Memory B cell (primary cell): ENCODE measurements at regions not wholly inside any gene's neighbourhood (a gene's known extent, or its start where the extent isn't known, plus 50 kb on each side); places are given as distances from the start of the nearest gene placed in this dataset.
"Not testable (repeated sequence)": the region's sequence is repeated elsewhere in the genome, so short reads cannot be mapped to it uniquely, and the experiment has no call there.

Source experiments
- ATAC-seq: fragments of 150-1000 bp; cut with Tn5 transposase; 2 replicates; pipeline ENCODE4 v1.10.0; 2021; ENCODE audit warnings: low read depth, mild to moderate bottlenecking, moderate library complexity
- DNase-seq, 2 donors: peaks; one replicate each; pipeline ENCODE4 v3.0.0; 2022; ENCODE audit warnings: low spot score in 2 of 2
- H3K27ac Mint-ChIP-seq: one replicate; pipeline ENCODE4 v1.8.0; 2022; ENCODE audit warnings: mild to moderate bottlenecking, moderate library complexity, mixed read lengths
- H3K27me3 Mint-ChIP-seq: one replicate; pipeline ENCODE4 v1.8.0; 2022; ENCODE audit warnings: mixed read lengths
- H3K36me3 Mint-ChIP-seq: one replicate; pipeline ENCODE4 v1.8.0; 2022; ENCODE audit warnings: mild to moderate bottlenecking, mixed read lengths
- H3K4me1 Mint-ChIP-seq: one replicate; pipeline ENCODE4 v1.8.0; 2022; ENCODE audit warnings: mixed read lengths
- H3K4me3 Mint-ChIP-seq: one replicate; pipeline ENCODE4 v1.8.0; 2022; ENCODE audit warnings: mild to moderate bottlenecking, moderate library complexity, mixed read lengths
- H3K9me3 Mint-ChIP-seq: one replicate; pipeline ENCODE4 v1.8.0; 2022; ENCODE audit warnings: mixed read lengths

DNA sequence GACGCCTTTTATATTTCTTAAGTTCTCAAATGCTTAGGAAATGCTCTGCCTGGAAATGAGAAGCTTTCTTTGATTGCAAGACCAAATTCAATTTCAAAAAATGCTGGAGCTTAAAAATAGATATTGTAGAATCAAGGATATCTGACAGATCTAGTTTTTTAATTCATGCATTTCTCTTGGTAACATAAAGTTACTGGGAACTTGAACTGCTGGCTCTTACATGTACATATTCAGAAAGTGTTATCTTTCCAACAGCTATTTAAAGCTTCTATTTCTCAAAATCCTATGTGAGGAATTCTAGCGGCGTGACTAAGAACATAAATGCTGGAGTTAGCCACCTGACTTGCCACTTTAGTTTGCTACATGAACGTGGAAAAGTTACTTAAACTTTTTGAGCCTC lies 109.3 kb downstream of the C3orf38 start:
- Mint-ChIP-seq H3K9me3 (no peaks in the 10 kb centered on the region), H3K4me3 (no peak overlapping the region), H3K4me1 (peaks cover 3% of the 10 kb centered on the region), H3K27ac (no peak overlapping the region), H3K36me3 (no peaks in the 10 kb centered on the region), H3K27me3 (peaks cover 2% of the 10 kb centered on the region)
- ATAC-seq (no peak), DNase-seq (no peak)

- Mint-ChIP-seq H3K4me1 (no peaks in the 10 kb centered on the region), H3K27me3 (peaks cover 2% of the 10 kb centered on the region), H3K36me3 (no peaks in the 10 kb centered on the region), H3K9me3 (no peaks in the 10 kb centered on the region), H3K27ac (no peak overlapping the region), H3K4me3 (no peak overlapping the region)
- ATAC-seq: no peak
- DNase-seq: no peak
These were observed 112.8 kb downstream of the C3orf38 start for GRCh38 chr3:88262527-88262926.

- peaks cover 2% of the 10 kb centered on the region for H3K27me3 Mint-ChIP-seq
- H3K36me3 Mint-ChIP-seq: no peaks in the 10 kb centered on the region
- DNase-seq (no peak), ATAC-seq (no peak)
- H3K4me1 Mint-ChIP-seq: no peaks in the 10 kb centered on the region
- no peaks in the 10 kb centered on the region for H3K9me3 Mint-ChIP-seq
- no peak overlapping the region for H3K4me3 Mint-ChIP-seq
- no peak overlapping the region for H3K27ac Mint-ChIP-seq
These were observed 113.8 kb downstream of the C3orf38 start for GRCh38 chr3:88263417-88264100.

DNA sequence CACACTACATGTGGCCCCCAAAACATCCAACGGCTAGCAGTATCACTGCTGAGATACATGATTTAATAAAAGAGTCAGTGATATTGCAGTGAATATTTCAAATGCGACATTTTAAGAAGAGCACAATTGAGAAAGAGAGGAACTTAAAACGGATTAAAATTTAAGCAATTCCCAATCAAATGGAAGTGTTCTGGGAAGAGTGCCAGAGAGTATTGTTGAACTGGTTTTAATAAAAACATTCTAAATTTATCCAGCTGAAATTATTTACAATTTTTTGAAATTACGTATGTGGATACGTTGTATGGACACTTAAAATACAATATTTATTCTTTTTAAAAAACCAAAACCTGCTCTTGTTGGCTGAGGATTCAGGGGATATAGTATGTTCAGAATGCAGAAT lies 117.7 kb downstream of the C3orf38 start:
- DNase-seq: no peak
- Mint-ChIP-seq H3K27ac (no peak overlapping the region), H3K27me3 (peaks cover 2% of the 10 kb centered on the region), H3K4me1 (no peaks in the 10 kb centered on the region), H3K36me3 (no peaks in the 10 kb centered on the region), H3K9me3 (no peaks in the 10 kb centered on the region), H3K4me3 (no peak overlapping the region)
- ATAC-seq: no peak

GRCh38 chr3:88267847-88268246 lies 118.1 kb downstream of the C3orf38 start:
- DNase-seq (no peak), ATAC-seq (no peak)
- no peak overlapping the region for H3K4me3 Mint-ChIP-seq
- peaks cover under 1% of the 10 kb centered on the region for H3K27me3 Mint-ChIP-seq
- no peaks in the 10 kb centered on the region for H3K36me3 Mint-ChIP-seq
- H3K9me3 Mint-ChIP-seq: no peaks in the 10 kb centered on the region
- H3K4me1 Mint-ChIP-seq: no peaks in the 10 kb centered on the region
- H3K27ac Mint-ChIP-seq: no peak overlapping the region

DNA sequence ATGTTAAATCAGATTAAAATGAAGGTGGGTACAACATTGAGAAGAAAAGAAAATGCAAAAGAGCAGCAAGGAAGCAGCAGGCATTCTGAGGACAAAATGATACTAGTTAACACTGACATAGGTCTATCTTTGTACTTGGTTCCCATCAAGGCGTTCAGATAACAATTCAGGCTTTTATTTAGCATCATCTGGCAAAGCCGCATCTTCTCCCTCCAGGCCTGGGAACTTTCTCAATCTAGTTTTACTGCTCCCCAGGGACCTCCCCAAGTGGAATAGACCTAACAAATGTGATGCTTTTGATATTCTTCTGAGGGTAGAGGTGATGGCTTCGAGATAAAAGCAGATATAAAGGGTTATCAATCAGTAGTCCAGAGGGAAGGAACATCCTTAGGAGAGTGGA lies 130.6 kb downstream of the C3orf38 start:
- no peaks in the 10 kb centered on the region for H3K27me3 Mint-ChIP-seq
- no peaks in the 10 kb centered on the region for H3K36me3 Mint-ChIP-seq
- H3K9me3 Mint-ChIP-seq: no peaks in the 10 kb centered on the region
- H3K4me3 Mint-ChIP-seq: no peak overlapping the region
- ATAC-seq (no peak), DNase-seq (no peak)
- H3K27ac Mint-ChIP-seq: no peak overlapping the region
- peaks cover 3% of the 10 kb centered on the region for H3K4me1 Mint-ChIP-seq

GRCh38 chr3:88282528-88283241 lies 132.9 kb downstream of the C3orf38 start:
- DNase-seq (no peak), ATAC-seq (no peak)
- Mint-ChIP-seq H3K4me1 (peaks cover 3% of the 10 kb centered on the region), H3K27me3 (no peaks in the 10 kb centered on the region), H3K4me3 (no peak overlapping the region), H3K36me3 (no peaks in the 10 kb centered on the region), H3K27ac (no peak overlapping the region), H3K9me3 (no peaks in the 10 kb centered on the region)

- Mint-ChIP-seq H3K27me3 (no peaks in the 10 kb centered on the region), H3K4me1 (peaks cover 3% of the 10 kb centered on the region), H3K27ac (no peak overlapping the region), H3K36me3 (no peaks in the 10 kb centered on the region), H3K4me3 (no peak overlapping the region), H3K9me3 (no peaks in the 10 kb centered on the region)
- DNase-seq: no peak
- no peak for ATAC-seq
These were observed 133.5 kb downstream of the C3orf38 start for GRCh38 chr3:88283242-88283592.

DNA sequence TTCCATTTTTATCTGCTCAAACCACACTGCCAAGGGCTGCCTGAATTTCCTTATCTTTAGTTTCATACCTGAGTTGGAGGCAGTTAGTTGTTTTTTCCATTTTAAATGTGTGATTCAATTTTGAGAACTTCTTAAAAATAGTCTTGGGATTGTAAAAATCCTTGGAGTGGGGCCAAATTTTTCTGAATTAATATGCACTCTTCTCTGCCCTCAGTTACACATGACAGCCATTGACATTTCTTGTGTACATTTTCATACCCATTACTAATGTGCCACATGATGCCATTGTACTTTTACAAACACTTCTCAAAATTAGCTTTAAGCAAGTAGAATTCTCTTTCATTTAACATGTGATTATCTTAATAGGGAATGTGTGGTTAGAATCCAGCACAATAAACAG lies 141.7 kb downstream of the C3orf38 start:
- Mint-ChIP-seq H3K4me1 (no peaks in the 10 kb centered on the region), H3K36me3 (peaks cover 3% of the 10 kb centered on the region), H3K4me3 (no peak overlapping the region), H3K27ac (no peak overlapping the region), H3K9me3 (peaks cover 3% of the 10 kb centered on the region), H3K27me3 (no peaks in the 10 kb centered on the region)
- DNase-seq (no peak), ATAC-seq (no peak)

DNA sequence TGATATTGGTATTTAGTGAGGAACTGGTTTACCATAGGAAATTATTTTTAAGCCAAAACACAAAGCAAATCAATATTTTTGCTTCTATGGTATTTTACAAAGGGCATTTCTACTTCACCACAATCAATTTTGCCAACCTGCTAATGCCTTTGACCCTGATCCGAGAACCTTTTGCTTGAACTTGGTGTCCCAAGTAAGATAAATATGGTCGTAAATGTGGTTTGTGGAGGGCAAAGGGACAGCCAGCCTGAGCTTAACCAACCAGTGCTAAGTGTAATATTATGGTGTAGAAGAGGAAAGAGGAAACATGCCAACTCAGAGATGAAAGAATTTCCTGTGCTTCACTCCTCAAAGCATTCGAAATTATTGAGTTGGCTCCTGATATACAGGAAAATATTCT lies 148.4 kb downstream of the C3orf38 start:
- no peak overlapping the region for H3K27ac Mint-ChIP-seq
- ATAC-seq (no peak), DNase-seq (no peak)
- peaks cover 5% of the 10 kb centered on the region for H3K9me3 Mint-ChIP-seq
- no peak overlapping the region for H3K4me3 Mint-ChIP-seq
- peaks cover 2% of the 10 kb centered on the region for H3K27me3 Mint-ChIP-seq
- peaks cover 3% of the 10 kb centered on the region for H3K36me3 Mint-ChIP-seq
- H3K4me1 Mint-ChIP-seq: no peaks in the 10 kb centered on the region

DNA sequence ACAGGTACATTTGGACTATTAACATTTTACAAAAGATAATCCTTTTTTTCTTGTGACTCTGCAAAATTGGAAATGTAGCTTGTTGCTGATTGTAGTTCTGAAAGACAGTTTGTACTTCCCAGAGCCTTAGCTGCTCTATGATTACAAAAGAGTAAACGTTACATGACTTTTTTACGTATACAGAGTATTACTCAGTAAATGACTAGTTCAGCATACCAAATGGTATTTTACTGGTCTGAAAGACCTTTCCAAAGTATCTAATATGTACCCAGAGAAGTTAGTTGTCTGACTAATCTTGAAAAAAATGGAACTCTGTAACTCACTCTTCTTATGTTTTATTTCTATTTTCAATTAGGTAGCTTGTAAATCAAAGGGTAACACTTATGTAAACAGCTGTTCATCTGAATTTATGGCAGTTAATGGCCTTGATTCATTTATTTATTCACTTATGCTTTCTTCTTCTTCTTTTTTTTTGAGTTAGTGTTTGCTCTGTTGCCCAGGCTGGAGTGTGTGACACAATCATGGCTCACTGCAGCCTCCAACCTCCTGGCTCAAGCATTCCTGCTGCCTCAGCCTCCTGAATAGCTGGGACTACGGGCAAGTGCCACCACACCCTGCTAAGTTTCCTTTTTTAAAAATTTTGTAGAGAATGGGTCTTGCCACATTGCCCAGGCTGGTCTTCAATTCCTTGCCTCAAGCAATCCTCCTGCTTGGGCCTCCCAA lies 151.7 kb downstream of the C3orf38 start:
- H3K36me3 Mint-ChIP-seq: no peaks in the 10 kb centered on the region
- DNase-seq (no peak), ATAC-seq (no peak)
- H3K9me3 Mint-ChIP-seq: peaks cover 3% of the 10 kb centered on the region
- H3K27me3 Mint-ChIP-seq: peaks cover 2% of the 10 kb centered on the region
- H3K27ac Mint-ChIP-seq: no peak overlapping the region
- H3K4me1 Mint-ChIP-seq: no peaks in the 10 kb centered on the region
- H3K4me3 Mint-ChIP-seq: no peak overlapping the region

GRCh38 chr3:88301996-88302393 lies 152.2 kb downstream of the C3orf38 start:
- DNase-seq: no peak
- no peak overlapping the region for H3K27ac Mint-ChIP-seq
- H3K4me1 Mint-ChIP-seq: no peaks in the 10 kb centered on the region
- H3K9me3 Mint-ChIP-seq: peaks cover 3% of the 10 kb centered on the region
- no peak for ATAC-seq
- no peaks in the 10 kb centered on the region for H3K36me3 Mint-ChIP-seq
- peaks cover 2% of the 10 kb centered on the region for H3K27me3 Mint-ChIP-seq
- no peak overlapping the region for H3K4me3 Mint-ChIP-seq

DNA sequence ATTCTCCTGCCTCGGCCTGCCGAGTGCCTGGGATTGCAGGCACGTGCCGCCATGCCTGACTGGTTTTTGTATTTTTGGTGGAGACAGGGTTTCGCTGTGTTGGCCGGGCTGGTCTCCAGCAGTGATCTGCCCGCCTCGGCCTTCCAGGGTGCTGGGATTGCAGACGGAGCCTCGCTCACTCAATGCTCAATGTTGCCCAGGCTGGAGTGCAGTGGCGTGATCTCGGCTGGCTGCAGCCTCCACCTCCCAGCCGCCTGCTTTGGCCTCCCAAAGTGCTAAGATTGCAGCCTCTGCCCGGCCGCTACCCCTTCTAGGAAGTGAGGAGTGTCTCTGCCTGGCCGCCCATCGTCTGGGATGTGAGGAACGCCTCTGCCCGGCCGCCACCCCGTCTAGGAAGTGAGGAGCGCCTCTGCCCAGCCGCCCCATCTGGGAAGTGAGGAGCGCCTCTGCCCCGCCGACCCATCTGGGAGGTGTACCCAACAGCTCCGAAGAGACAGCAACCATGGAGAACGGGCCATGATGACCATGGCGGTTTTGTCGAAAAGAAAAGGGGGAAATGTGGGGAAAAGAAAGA lies 153.7 kb downstream of the C3orf38 start:
- H3K27ac Mint-ChIP-seq, DNase-seq, H3K4me3 Mint-ChIP-seq, ATAC-seq, H3K36me3 Mint-ChIP-seq, H3K27me3 Mint-ChIP-seq, H3K9me3 Mint-ChIP-seq, H3K4me1 Mint-ChIP-seq: not testable (repeated sequence)

DNA sequence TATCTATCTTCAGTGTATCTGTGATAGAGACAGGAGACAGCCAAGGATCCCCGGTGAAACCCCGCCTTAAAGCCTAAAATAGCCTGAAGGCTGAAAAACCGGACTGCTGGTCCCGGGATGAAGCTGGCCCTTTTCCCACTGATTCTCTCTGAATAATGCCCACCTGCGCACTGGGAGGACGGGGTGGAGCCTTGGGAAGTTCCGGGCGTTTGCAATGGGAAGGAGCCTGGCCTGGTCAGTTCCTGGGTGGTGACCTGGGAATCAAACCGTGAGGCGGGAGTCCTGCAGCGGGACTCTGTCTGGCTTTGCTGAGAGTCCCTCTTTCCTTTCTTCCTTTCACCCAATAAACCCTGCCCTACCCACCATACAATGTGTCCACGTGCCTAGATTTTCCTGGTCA lies 157.9 kb downstream of the C3orf38 start:
- Mint-ChIP-seq H3K27me3 (peaks cover 2% of the 10 kb centered on the region), H3K27ac (no peak overlapping the region), H3K4me3 (no peak overlapping the region), H3K36me3 (no peaks in the 10 kb centered on the region), H3K4me1 (no peaks in the 10 kb centered on the region), H3K9me3 (peaks cover 3% of the 10 kb centered on the region)
- no peak for DNase-seq
- no peak for ATAC-seq
